Hepatocyte (in vitro differentiated cells): ENCODE measurements at regions not wholly inside any gene's neighbourhood (a gene's known extent, or its start where the extent isn't known, plus 50 kb on each side); places are given as distances from the start of the nearest gene placed in this dataset.

Experiments used
- DNase-seq: peaks from one replicate; pipeline ENCODE4 v3.0.0-alpha.2; 2016; ENCODE audit warnings: low spot score
- H2AFZ ChIP-seq: fragments of 200-600 bp; sonication (generic); 2 replicates; pipeline ENCODE4 v1.6.0; 2016; ENCODE audit warnings: antibody characterized with exemption, mild to moderate bottlenecking
- H3K27ac ChIP-seq: fragments of 200-600 bp; sonication (generic); 2 replicates; pipeline ENCODE4 v1.5.1; 2016; ENCODE audit warnings: mild to moderate bottlenecking
- H3K27me3 ChIP-seq: fragments of 200-600 bp; sonication (generic); 2 replicates; pipeline ENCODE4 v1.6.1; 2016
- H3K36me3 ChIP-seq: fragments of 200-600 bp; sonication (generic); replicated peaks from 2 replicates; pipeline ENCODE4 v1.5.1; 2016; ENCODE audit warnings: low read depth; ENCODE audit not compliant: insufficient read depth
- H3K4me1 ChIP-seq: fragments of 200-600 bp; sonication (generic); 2 replicates; pipeline ENCODE4 v1.5.1; 2016; ENCODE audit warnings: mild to moderate bottlenecking, moderate library complexity; ENCODE audit not compliant: insufficient read depth
- H3K4me2 ChIP-seq: fragments of 200-600 bp; sonication (generic); 2 replicates; pipeline ENCODE4 v1.6.0; 2016
- H3K4me3 ChIP-seq: fragments of 200-600 bp; sonication (generic); 2 replicates; pipeline ENCODE4 v1.5.1; 2016; ENCODE audit warnings: mild to moderate bottlenecking
- H3K79me2 ChIP-seq: fragments of 200-600 bp; sonication (generic); 2 replicates; pipeline ENCODE4 v1.6.0; 2017; ENCODE audit warnings: mild to moderate bottlenecking
- H3K9me2 ChIP-seq: fragments of 200-600 bp; sonication (generic); replicated peaks from 2 replicates; pipeline ENCODE4 v1.6.0; 2017; ENCODE audit warnings: mild to moderate bottlenecking; ENCODE audit not compliant: insufficient read depth
- H3K9me3 ChIP-seq: fragments of 200-600 bp; sonication (generic); 2 replicates; pipeline ENCODE4 v1.5.1; 2016; ENCODE audit warnings: low read depth, mild to moderate bottlenecking
- H4K20me1 ChIP-seq: fragments of 200-600 bp; sonication (generic); 2 replicates; pipeline ENCODE4 v1.6.0; 2016; ENCODE audit warnings: mild to moderate bottlenecking; ENCODE audit not compliant: insufficient read depth, poor library complexity, severe bottlenecking
- EZH2 ChIP-seq: fragments of 200-600 bp; sonication (generic); IDR thresholded peaks from 2 replicates; pipeline ENCODE4 v1.6.1; 2016; ENCODE audit warnings: antibody characterized with exemption, mild to moderate bottlenecking, borderline replicate concordance
- EZH2phosphoT487 ChIP-seq: fragments of 200-600 bp; sonication (generic); IDR thresholded peaks from one replicate; pipeline ENCODE4 v1.6.1; 2018; ENCODE audit warnings: antibody characterized with exemption, mild to moderate bottlenecking, low read depth, moderate library complexity; ENCODE audit not compliant: unreplicated experiment, severe bottlenecking
- WGBS: methylation state at CpG from one replicate; pipeline ENCODE4 v1.1.6; 2016; ENCODE audit warnings: low lambda C conversion rate; ENCODE audit errors: missing lambda C conversion rate; 5-methylcytosine and 5-hydroxymethylcytosine counted together
- TF ChIP-seq, protein P1 (sequence below): fragments of 200-600 bp; sonication (generic); IDR thresholded peaks from 2 replicates; pipeline ENCODE4 v1.5.1; 2016; ENCODE audit warnings: antibody characterized with exemption, mild to moderate bottlenecking; ENCODE audit not compliant: poor library complexity

DNA sequence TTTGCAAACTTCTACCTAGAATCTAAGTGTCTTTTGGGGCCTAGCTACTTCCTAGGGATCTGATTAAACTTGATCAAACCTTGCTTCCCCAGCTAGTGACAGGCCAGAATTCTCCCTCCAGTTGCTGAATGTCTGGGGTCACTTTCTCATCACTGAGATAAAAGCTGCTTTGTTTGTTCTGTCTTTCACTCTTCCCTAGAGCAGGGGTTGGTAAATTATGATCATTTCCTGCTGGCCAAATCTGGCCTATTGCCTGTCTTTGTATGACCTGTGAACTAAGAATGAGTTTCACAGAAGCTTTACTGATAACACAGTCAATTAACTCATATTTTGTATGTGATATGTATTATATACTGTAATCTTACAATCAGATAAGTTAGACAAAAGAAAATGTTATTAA is 157.8 kb upstream of the AADAT start:
- peak overlapping the region; percentile 3 for H3K27ac ChIP-seq
- no peaks in the 10 kb centered on the region for H4K20me1 ChIP-seq
- H3K4me2 ChIP-seq = no peak overlapping the region
- no peak for TF ChIP-seq EZH2phosphoT487
- no peak for TF ChIP-seq EZH2
- TF ChIP-seq, protein P1, sequence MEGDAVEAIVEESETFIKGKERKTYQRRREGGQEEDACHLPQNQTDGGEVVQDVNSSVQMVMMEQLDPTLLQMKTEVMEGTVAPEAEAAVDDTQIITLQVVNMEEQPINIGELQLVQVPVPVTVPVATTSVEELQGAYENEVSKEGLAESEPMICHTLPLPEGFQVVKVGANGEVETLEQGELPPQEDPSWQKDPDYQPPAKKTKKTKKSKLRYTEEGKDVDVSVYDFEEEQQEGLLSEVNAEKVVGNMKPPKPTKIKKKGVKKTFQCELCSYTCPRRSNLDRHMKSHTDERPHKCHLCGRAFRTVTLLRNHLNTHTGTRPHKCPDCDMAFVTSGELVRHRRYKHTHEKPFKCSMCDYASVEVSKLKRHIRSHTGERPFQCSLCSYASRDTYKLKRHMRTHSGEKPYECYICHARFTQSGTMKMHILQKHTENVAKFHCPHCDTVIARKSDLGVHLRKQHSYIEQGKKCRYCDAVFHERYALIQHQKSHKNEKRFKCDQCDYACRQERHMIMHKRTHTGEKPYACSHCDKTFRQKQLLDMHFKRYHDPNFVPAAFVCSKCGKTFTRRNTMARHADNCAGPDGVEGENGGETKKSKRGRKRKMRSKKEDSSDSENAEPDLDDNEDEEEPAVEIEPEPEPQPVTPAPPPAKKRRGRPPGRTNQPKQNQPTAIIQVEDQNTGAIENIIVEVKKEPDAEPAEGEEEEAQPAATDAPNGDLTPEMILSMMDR = no peak
- no peaks in the 10 kb centered on the region for H3K4me1 ChIP-seq
- no peak for DNase-seq
- no peak overlapping the region for H2AFZ ChIP-seq
- no peaks in the 10 kb centered on the region for H3K9me2 ChIP-seq
- no peak overlapping the region for H3K4me3 ChIP-seq
- no peaks in the 10 kb centered on the region for H3K9me3 ChIP-seq
- no peaks in the 10 kb centered on the region for H3K27me3 ChIP-seq
- no peaks in the 10 kb centered on the region for H3K79me2 ChIP-seq
- H3K36me3 ChIP-seq = no peaks in the 10 kb centered on the region

DNA sequence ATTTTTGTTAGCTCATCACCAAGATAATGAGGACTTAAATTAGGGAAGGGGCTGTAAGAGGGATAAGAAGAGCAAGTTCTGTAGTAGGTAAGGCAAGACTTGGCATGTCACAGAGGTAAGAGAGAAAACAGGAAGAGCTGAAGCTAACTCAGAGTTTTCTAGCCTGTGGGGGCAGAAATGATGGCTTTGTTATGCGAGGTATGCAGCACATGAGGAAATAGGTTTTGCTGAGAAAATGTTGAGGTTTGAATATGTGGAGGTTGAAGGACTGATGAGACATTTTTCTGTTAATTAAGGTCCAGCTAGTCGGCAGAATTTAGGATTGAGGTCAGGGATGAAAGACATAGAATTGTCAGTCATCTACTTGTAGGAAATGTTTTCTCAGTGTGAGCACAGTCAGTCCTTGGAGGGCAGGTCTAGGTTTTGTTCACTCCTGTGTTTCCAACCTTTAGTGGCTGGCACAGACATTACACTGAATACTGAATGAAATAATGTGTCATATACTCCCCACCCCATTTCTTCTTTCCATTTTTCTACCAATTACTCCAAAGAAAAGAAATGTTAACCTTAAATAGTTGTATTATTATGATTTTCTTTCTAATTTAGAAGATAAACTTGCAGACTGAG is 154.0 kb upstream of the AADAT start:
- H3K4me2 ChIP-seq = no peak overlapping the region
- no peaks in the 10 kb centered on the region for H3K27me3 ChIP-seq
- WGBS = 79% methylated on average over 2 of the region's 2 CpGs
- no peak for DNase-seq
- H3K9me2 ChIP-seq = no peaks in the 10 kb centered on the region
- H3K9me3 ChIP-seq = no peaks in the 10 kb centered on the region
- no peaks in the 10 kb centered on the region for H3K79me2 ChIP-seq
- no peak overlapping the region for H3K4me3 ChIP-seq
- no peaks in the 10 kb centered on the region for H3K36me3 ChIP-seq
- TF ChIP-seq, protein P1 = no peak
- TF ChIP-seq EZH2 = no peak
- TF ChIP-seq EZH2phosphoT487 = no peak
- H4K20me1 ChIP-seq = no peaks in the 10 kb centered on the region
- no peaks in the 10 kb centered on the region for H3K4me1 ChIP-seq
- no peak overlapping the region for H2AFZ ChIP-seq
- no peak overlapping the region for H3K27ac ChIP-seq

DNA sequence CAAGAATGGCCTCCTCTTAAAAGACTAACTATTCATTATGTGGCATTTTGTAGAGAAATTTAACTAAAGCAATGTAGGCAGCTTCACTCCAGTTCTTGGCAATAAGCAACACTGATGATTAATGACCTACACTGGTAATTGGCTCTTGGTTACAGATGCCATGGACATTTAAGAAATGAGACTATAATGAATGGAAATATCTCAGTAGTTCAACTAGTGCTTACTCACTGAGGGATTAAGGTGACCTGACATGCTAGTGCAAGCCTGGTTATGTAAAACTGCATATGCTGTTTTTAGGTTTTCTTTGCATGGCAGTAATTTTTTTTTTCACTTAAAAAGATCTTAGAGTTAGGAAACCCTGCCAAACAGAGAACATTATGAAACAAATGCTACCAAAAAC is 152.7 kb upstream of the AADAT start:
- Histone ChIP-seq H3K9me2 (no peaks in the 10 kb centered on the region), H3K27ac (no peak overlapping the region), H3K9me3 (no peaks in the 10 kb centered on the region), H3K4me1 (no peaks in the 10 kb centered on the region), H3K36me3 (no peaks in the 10 kb centered on the region), H4K20me1 (no peaks in the 10 kb centered on the region), H3K4me3 (no peak overlapping the region), H3K27me3 (no peaks in the 10 kb centered on the region), H3K79me2 (no peaks in the 10 kb centered on the region), H2AFZ (no peak overlapping the region), H3K4me2 (no peak overlapping the region)
- TF ChIP-seq EZH2phosphoT487 = no peak
- no peak for TF ChIP-seq EZH2
- TF ChIP-seq, protein P1 = no peak
- DNase-seq = no peak

DNA sequence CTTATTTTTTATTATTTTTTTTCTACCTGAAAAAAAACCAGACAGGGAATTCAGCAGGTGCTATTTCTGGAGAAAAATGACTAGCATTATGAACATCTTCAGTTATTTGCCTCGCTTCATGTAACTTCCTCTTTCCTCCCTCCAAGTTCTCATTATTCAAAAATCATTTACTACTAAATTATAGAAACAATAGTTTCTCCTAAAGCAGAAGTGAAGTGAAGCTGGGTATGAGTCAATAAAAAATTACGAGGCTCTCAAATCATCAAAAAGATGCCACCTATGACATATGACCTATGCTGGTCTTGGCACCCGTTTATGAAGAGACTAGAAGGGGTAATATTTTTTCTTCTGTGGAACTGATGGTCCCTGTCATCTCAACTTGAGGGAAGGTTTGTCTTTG is 145.0 kb upstream of the AADAT start:
- Histone ChIP-seq H3K4me2 (no peak overlapping the region), H3K36me3 (no peaks in the 10 kb centered on the region), H3K4me3 (no peak overlapping the region), H3K4me1 (no peaks in the 10 kb centered on the region), H3K27me3 (no peaks in the 10 kb centered on the region), H4K20me1 (no peaks in the 10 kb centered on the region), H3K27ac (no peak overlapping the region), H3K79me2 (no peaks in the 10 kb centered on the region), H3K9me2 (no peaks in the 10 kb centered on the region), H2AFZ (no peak overlapping the region), H3K9me3 (no peaks in the 10 kb centered on the region)
- no peak for DNase-seq
- TF ChIP-seq EZH2phosphoT487 = no peak
- TF ChIP-seq, protein P1 = no peak
- TF ChIP-seq EZH2 = no peak
- 91% methylated on average over 3 of the region's 3 CpGs for WGBS
